K562 (cell line): ENCODE measurements at regions not wholly inside any gene's neighbourhood (a gene's known extent, or its start where the extent isn't known, plus 50 kb on each side); places are given as distances from the start of the nearest gene placed in this dataset.
A peak's percentile ranks its signal among the peaks of the same experiment; 100 is the strongest.

Source experiments
- AFF4 ChIP-seq: sonication (generic); formaldehyde crosslinking; IDR thresholded peaks from 2 replicates; pipeline ENCODE4 v1.8.0; 2023; ENCODE audit warnings: mild to moderate bottlenecking, missing genetic modification reagents
- ATF3 ChIP-seq, 2 experiments: fragments of 450-650 bp in 1 of 2; sonication (generic) in 1 of 2; formaldehyde crosslinking in 1 of 2; IDR thresholded peaks in 1 of 2; conservative IDR thresholded peaks in 1 of 2; 2 replicates each; pipeline versions ENCODE4 v1.6.1 to v1.8.1; 2016 to 2023; ENCODE audit warnings: mild to moderate bottlenecking in 2 of 2, moderate library complexity in 2 of 2, inconsistent platforms in 1 of 2, missing genetic modification reagents in 1 of 2
- CBX8 ChIP-seq: fragments of 200-600 bp; sonication (generic); IDR thresholded peaks from 2 replicates; pipeline ENCODE4 v1.6.1; 2012; ENCODE audit warnings: borderline replicate concordance, mixed run types, low read depth, mild to moderate bottlenecking, moderate library complexity, mixed read lengths, low read length, control low read depth, inconsistent platforms; ENCODE audit not compliant: poor library complexity, severe bottlenecking; ENCODE audit errors: extremely low read depth
- CREB3L1 ChIP-seq: fragments of 450-650 bp; IDR thresholded peaks from 2 replicates; pipeline ENCODE4 v1.6.1; 2014; ENCODE audit warnings: low read depth, mild to moderate bottlenecking, moderate library complexity, borderline replicate concordance
- E4F1 ChIP-seq: fragments of 250-450 bp; sonication (Bioruptor Pico); IDR thresholded peaks from 2 replicates; pipeline ENCODE4 v1.5.0; 2021; ENCODE audit warnings: mild to moderate bottlenecking, borderline replicate concordance
- HNRNPH1 ChIP-seq: fragments of 200-400 bp; formaldehyde crosslinking; optimal IDR thresholded peaks from 2 replicates; pipeline ENCODE3; 2017; ENCODE audit warnings: low read depth, mild to moderate bottlenecking, low read length, moderate library complexity
- RBM22 ChIP-seq: fragments of 200-400 bp; formaldehyde crosslinking; IDR thresholded peaks from 2 replicates; pipeline ENCODE4 v1.6.1; 2018; ENCODE audit warnings: low read length, low read depth; ENCODE audit not compliant: poor library complexity, severe bottlenecking
- SREBF2 ChIP-seq: sonication (generic); formaldehyde crosslinking; IDR thresholded peaks from 2 replicates; pipeline ENCODE4 v1.4.0; 2020; ENCODE audit warnings: mild to moderate bottlenecking, missing genetic modification reagents
- ZBTB9 ChIP-seq: fragments of 450-650 bp; formaldehyde crosslinking; IDR thresholded peaks from 2 replicates; pipeline ENCODE4 v1.4.0; 2020; ENCODE audit warnings: mild to moderate bottlenecking, moderate library complexity
- ZC3H11A ChIP-seq: IDR thresholded peaks from 2 replicates; pipeline ENCODE4 v1.6.1; 2012; ENCODE audit warnings: low read depth, low read length, improper control_type of control experiment
- ZFX ChIP-seq: sonication (generic); formaldehyde crosslinking; IDR thresholded peaks from 2 replicates; pipeline ENCODE4 v1.8.0; 2022; ENCODE audit warnings: mild to moderate bottlenecking, missing genetic modification reagents, moderate library complexity
- ZKSCAN3 ChIP-seq: fragments of 250-450 bp; sonication (Bioruptor Pico); IDR thresholded peaks from 2 replicates; pipeline ENCODE4 v1.4.0; 2020
- ZNF23 ChIP-seq: fragments of 250-450 bp; sonication (Bioruptor Pico); IDR thresholded peaks from 2 replicates; pipeline ENCODE4 v1.4.0; 2020; ENCODE audit warnings: mild to moderate bottlenecking
- ZNF347 ChIP-seq: fragments of 450-650 bp; formaldehyde crosslinking; IDR thresholded peaks from 2 replicates; pipeline ENCODE4 v1.4.0; 2020; ENCODE audit warnings: low read depth, mild to moderate bottlenecking, moderate library complexity
- ZNF561 ChIP-seq: fragments of 450-650 bp; formaldehyde crosslinking; conservative IDR thresholded peaks from 2 replicates; pipeline ENCODE4 v1.4.0; 2020; ENCODE audit warnings: mild to moderate bottlenecking, moderate library complexity
- ZNF778 ChIP-seq: fragments of 450-650 bp; formaldehyde crosslinking; IDR thresholded peaks from 2 replicates; pipeline ENCODE4 v1.4.0; 2020; ENCODE audit warnings: mild to moderate bottlenecking, moderate library complexity
- ZSCAN29 ChIP-seq: fragments of 450-650 bp; IDR thresholded peaks from 2 replicates; pipeline ENCODE4 v1.6.1; 2017

- TF ChIP-seq ZNF23 (CRISPR knock-in tag) (no peak), RBM22 (no peak), SREBF2 (CRISPR knock-in tag) (no peak), HNRNPH1 (no peak), CBX8 (no peak), ZNF778 (no peak), ZSCAN29 (no peak), ZFX (CRISPR knock-in tag) (no peak), CREB3L1 (no peak), ZC3H11A (no peak), ZNF347 (no peak), E4F1 (CRISPR knock-in tag) (no peak), ZKSCAN3 (CRISPR knock-in tag) (no peak), ATF3 (IDR thresholded peaks at IDR 0.05) (peak; percentile 99), ATF3 (CRISPR knock-in tag; conservative IDR thresholded peaks at IDR 0.05) (no peak), AFF4 (CRISPR knock-in tag) (no peak), ZNF561 (CRISPR knock-in tag) (no peak), ZBTB9 (CRISPR knock-in tag) (no peak)
These were observed 185.2 kb upstream of the SLC38A2 start (continued) for GRCh38 chr12:46557539-46558373.
